OCI-LY7 (cell line): ENCODE measurements at regions not wholly inside any gene's neighbourhood (a gene's known extent, or its start where the extent isn't known, plus 50 kb on each side); places are given as distances from the start of the nearest gene placed in this dataset.

Source experiments
- BruUV-seq: library from RNA; stranded (reverse); fragments of 400-500 nt; replicated peaks from 2 replicates; lab custom pipeline; 2021; lab: Mats Ljungman, UMichigan
- CTCF ChIA-PET: fragments of 300-600 bp; sonication (Branson Sonifier 250); formaldehyde crosslinking; loops from one replicate; lab custom pipeline; 2022; ENCODE audit warnings: antibody characterized with exemption; ENCODE audit not compliant: unreplicated experiment; lab: Charles Lee
- POLR2A ChIA-PET: fragments of 300-600 bp; sonication (Branson Sonifier 250); formaldehyde crosslinking; loops from one replicate; lab custom pipeline; 2022; ENCODE audit warnings: antibody characterized with exemption; lab: Charles Lee
- DNase-seq: peaks from one replicate; pipeline ENCODE4 v3.0.0-alpha.2; 2015; ENCODE audit warnings: low spot score
- H2AFZ ChIP-seq: fragments of 200-600 bp; sonication (generic), shearing (Covaris generic); 2 replicates; pipeline ENCODE4 v1.6.1; 2014; ENCODE audit warnings: mild to moderate bottlenecking, antibody characterized with exemption, low read length, moderate library complexity
- H3K27ac ChIP-seq: fragments of 200-600 bp; sonication (generic); 2 replicates; pipeline ENCODE4 v1.5.1; 2014; ENCODE audit warnings: mixed run types, low read depth, mild to moderate bottlenecking, moderate library complexity, low read length, inconsistent platforms; ENCODE audit not compliant: poor library complexity, severe bottlenecking
- H3K36me3 ChIP-seq: fragments of 200-600 bp; sonication (generic); 2 replicates; pipeline ENCODE4 v1.6.1; 2014; ENCODE audit warnings: mild to moderate bottlenecking, antibody characterized with exemption, low read length, moderate library complexity, mixed read lengths; ENCODE audit not compliant: insufficient read depth
- H3K4me1 ChIP-seq: fragments of 200-600 bp; sonication (generic); 2 replicates; pipeline ENCODE4 v1.5.1; 2014; ENCODE audit warnings: mild to moderate bottlenecking, low read length; ENCODE audit not compliant: insufficient read depth, poor library complexity, severe bottlenecking
- H3K4me2 ChIP-seq: fragments of 200-600 bp; sonication (generic); 2 replicates; pipeline ENCODE4 v1.6.1; 2014; ENCODE audit warnings: mild to moderate bottlenecking, low read length
- H3K4me3 ChIP-seq: fragments of 200-600 bp; sonication (generic); 2 replicates; pipeline ENCODE4 v1.5.1; 2014; ENCODE audit warnings: mild to moderate bottlenecking, low read depth, low read length; ENCODE audit not compliant: poor library complexity, severe bottlenecking
- H3K79me2 ChIP-seq: fragments of 200-600 bp; sonication (generic); 2 replicates; pipeline ENCODE4 v1.6.1; 2016; ENCODE audit warnings: low read depth, mild to moderate bottlenecking, low read length, moderate library complexity, mixed read lengths; ENCODE audit not compliant: insufficient read depth
- H3K9me2 ChIP-seq: fragments of 200-600 bp; sonication (generic); 2 replicates; pipeline ENCODE4 v1.6.1; 2016; ENCODE audit warnings: mild to moderate bottlenecking, low read length, mixed read lengths; ENCODE audit not compliant: insufficient read depth
- H3K9me3 ChIP-seq: fragments of 200-600 bp; sonication (generic); 2 replicates; pipeline ENCODE4 v1.6.1; 2014; ENCODE audit warnings: mild to moderate bottlenecking, mixed run types, low read length, mixed read lengths
- H4K20me1 ChIP-seq: fragments of 200-600 bp; sonication (generic); 2 replicates; pipeline ENCODE4 v1.6.1; 2014; ENCODE audit warnings: mild to moderate bottlenecking, antibody characterized with exemption, low read length, moderate library complexity, mixed read lengths; ENCODE audit not compliant: insufficient read depth
- EZH2phosphoT487 ChIP-seq: fragments of 200-600 bp; sonication (generic); IDR thresholded peaks from 2 replicates; pipeline ENCODE4 v1.6.1; 2018; ENCODE audit warnings: low read depth, borderline replicate concordance, mild to moderate bottlenecking, mixed run types, antibody characterized with exemption, low read length, moderate library complexity, mixed read lengths
- intact Hi-C: fragments of 100-400 bp; cut with micrococcal nuclease; formaldehyde crosslinking; loops from one replicate; pipeline ENCODE4 v1.10.0; 2022; ENCODE audit not compliant: unreplicated experiment
- TF ChIP-seq, protein P1 (sequence below): fragments of 200-600 bp; sonication (generic); conservative IDR thresholded peaks from 2 replicates; pipeline ENCODE4 v1.5.1; 2014; ENCODE audit warnings: mild to moderate bottlenecking, antibody characterized with exemption, low read length, moderate library complexity, mixed read lengths

DNA sequence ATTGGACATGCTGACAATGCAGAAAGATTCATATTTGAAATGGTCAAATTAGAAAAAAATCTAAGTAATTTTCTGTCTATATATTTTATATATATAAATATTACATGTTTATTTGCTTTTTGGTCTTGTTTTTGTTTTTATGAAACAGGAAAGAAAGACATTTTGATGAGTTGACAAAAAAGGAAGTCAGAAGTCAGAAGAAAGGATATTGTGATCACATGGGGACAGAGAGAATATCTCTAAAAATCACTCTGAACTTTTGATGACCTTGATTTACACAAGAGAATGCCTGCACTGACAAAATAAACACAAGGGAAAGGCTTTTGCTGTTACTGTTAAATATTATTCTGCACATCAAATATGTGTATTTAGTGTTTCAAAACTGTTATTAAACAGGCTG is 811.2 kb downstream of the SI start:
- H3K9me2 ChIP-seq, result no peaks in the 10 kb centered on the region
- no peaks in the 10 kb centered on the region for H3K9me3 ChIP-seq
- H3K27ac ChIP-seq, result no peak overlapping the region
- H4K20me1 ChIP-seq, result no peaks in the 10 kb centered on the region
- no peak overlapping the region for H3K4me3 ChIP-seq
- ChIA-PET CTCF (no interaction called here), POLR2A (interaction anchor here (0.8 kb wide), 1 partner anchor 82 kb away, joined by 3 read pairs; no protein-coding TSS in a partner anchor)
- TF ChIP-seq, protein P1, sequence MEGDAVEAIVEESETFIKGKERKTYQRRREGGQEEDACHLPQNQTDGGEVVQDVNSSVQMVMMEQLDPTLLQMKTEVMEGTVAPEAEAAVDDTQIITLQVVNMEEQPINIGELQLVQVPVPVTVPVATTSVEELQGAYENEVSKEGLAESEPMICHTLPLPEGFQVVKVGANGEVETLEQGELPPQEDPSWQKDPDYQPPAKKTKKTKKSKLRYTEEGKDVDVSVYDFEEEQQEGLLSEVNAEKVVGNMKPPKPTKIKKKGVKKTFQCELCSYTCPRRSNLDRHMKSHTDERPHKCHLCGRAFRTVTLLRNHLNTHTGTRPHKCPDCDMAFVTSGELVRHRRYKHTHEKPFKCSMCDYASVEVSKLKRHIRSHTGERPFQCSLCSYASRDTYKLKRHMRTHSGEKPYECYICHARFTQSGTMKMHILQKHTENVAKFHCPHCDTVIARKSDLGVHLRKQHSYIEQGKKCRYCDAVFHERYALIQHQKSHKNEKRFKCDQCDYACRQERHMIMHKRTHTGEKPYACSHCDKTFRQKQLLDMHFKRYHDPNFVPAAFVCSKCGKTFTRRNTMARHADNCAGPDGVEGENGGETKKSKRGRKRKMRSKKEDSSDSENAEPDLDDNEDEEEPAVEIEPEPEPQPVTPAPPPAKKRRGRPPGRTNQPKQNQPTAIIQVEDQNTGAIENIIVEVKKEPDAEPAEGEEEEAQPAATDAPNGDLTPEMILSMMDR, result no peak
- TF ChIP-seq EZH2phosphoT487, result no peak
- no TSS peak for BruUV-seq
- no peak for DNase-seq
- no peaks in the 10 kb centered on the region for H3K36me3 ChIP-seq
- no peak overlapping the region for H2AFZ ChIP-seq
- H3K4me2 ChIP-seq, result no peak overlapping the region
- H3K79me2 ChIP-seq, result no peaks in the 10 kb centered on the region
- no peaks in the 10 kb centered on the region for H3K4me1 ChIP-seq
- intact Hi-C loops, result no loop called here

DNA sequence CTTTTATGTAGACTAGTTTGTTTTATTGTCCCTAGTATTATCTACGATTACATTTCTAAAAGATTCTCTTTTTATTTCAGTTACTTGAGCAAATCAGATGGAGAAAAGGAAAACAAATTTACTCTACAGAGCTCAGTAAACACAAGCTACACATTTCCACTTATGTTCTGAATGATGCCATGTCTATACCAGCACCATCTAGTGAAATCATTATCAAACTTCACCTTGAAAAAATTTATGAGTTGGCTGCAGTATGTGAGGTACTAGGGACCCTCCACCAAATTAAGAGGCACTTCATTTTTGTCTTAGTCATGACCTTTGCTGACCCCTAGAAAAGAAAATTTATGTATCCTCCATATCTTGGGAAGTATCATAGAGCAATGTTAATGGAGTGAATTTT is 827.4 kb downstream of the SI start:
- Histone ChIP-seq H4K20me1 (no peaks in the 10 kb centered on the region), H3K79me2 (no peaks in the 10 kb centered on the region), H3K4me2 (no peak overlapping the region), H3K4me3 (no peak overlapping the region), H3K9me2 (no peaks in the 10 kb centered on the region), H3K36me3 (no peaks in the 10 kb centered on the region), H3K4me1 (no peaks in the 10 kb centered on the region), H3K27ac (no peak overlapping the region), H2AFZ (no peak overlapping the region), H3K9me3 (no peaks in the 10 kb centered on the region)
- no peak for TF ChIP-seq EZH2phosphoT487
- BruUV-seq, result no TSS peak
- DNase-seq, result no peak
- ChIA-PET POLR2A (interaction anchor here (0.5 to 0.7 kb wide), 2 partner anchors 565 to 867 kb away, joined by 3 to 4 read pairs; no protein-coding TSS in a partner anchor), CTCF (no interaction called here)
- intact Hi-C loops, result no loop called here

DNA sequence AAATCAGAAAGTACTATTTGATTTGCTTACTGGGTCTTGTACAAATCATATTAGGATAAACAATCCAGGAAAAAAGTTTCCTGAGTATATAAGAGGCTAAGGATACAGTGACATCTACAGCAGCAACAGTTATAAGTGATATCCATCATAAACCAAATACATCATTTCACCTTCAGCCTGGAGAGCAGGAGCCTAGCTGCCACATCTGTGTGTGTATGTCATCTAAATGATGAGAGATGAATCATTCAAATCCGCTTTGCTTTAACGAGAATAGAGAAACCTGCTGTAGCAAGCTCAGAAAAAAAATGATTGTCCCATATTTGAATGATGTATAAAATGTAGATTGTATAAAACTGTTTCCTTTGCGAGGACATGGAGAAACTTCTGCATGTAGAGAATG is 841.4 kb downstream of the SI start:
- Histone ChIP-seq H4K20me1 (no peaks in the 10 kb centered on the region), H3K27ac (no peak overlapping the region), H3K79me2 (no peaks in the 10 kb centered on the region), H2AFZ (no peak overlapping the region), H3K36me3 (no peaks in the 10 kb centered on the region), H3K4me1 (no peaks in the 10 kb centered on the region), H3K4me3 (no peak overlapping the region), H3K9me3 (no peaks in the 10 kb centered on the region), H3K4me2 (no peak overlapping the region), H3K9me2 (no peaks in the 10 kb centered on the region)
- TF ChIP-seq, protein P1, result no peak
- no peak for TF ChIP-seq EZH2phosphoT487
- intact Hi-C loops, result no loop called here
- ChIA-PET POLR2A (interaction anchor here (1.1 kb wide), 1 partner anchor 10 kb away, joined by 4 read pairs; no protein-coding TSS in a partner anchor), CTCF (no interaction called here)
- DNase-seq, result no peak
- no TSS peak for BruUV-seq
